Body of pancreas (tissue), 4 donors: ENCODE measurements at regions not wholly inside any gene's neighbourhood (a gene's known extent, or its start where the extent isn't known, plus 50 kb on each side); places are given as distances from the start of the nearest gene placed in this dataset.

Experiments used
- POLR2A ChIP-seq, 3 donors: fragments of 450-650 bp; IDR thresholded peaks; one replicate each; pipeline ENCODE4 v1.6.1; 2016; ENCODE audit warnings: antibody characterized with exemption in 3 of 3, mild to moderate bottlenecking in 2 of 3
- TF ChIP-seq, protein P1 (sequence below), 7 experiments: fragments of 450-650 bp in 4 of 7; fragments of 200-600 bp in 3 of 7; sonication (generic) in 3 of 7; IDR thresholded peaks; one replicate each; pipeline ENCODE4 v1.5.1; 2016 to 2019; ENCODE audit warnings: antibody characterized with exemption in 7 of 7

DNA sequence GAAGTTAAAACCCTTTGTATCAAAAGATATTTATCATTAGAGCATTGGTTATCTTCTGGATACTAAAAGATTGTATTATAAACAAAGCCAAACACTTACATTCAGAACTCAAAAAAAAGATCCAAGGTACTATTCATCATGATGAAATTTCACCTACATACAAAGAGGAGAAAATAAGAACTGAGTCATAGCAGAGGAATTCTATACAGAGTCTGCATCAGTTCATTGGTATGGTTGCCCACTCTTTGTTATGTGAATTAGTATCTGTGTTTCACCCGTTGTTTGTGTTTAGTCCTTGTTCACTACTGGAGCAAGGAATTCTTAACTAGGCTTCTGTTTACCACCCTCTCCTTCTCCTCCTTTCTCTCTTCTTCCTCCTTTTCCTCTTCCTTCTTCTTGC lies 157.9 kb downstream of the LNPK start:
- TF ChIP-seq POLR2A (IDR thresholded peaks at IDR 0.05) = no peak
- TF ChIP-seq, protein P1, sequence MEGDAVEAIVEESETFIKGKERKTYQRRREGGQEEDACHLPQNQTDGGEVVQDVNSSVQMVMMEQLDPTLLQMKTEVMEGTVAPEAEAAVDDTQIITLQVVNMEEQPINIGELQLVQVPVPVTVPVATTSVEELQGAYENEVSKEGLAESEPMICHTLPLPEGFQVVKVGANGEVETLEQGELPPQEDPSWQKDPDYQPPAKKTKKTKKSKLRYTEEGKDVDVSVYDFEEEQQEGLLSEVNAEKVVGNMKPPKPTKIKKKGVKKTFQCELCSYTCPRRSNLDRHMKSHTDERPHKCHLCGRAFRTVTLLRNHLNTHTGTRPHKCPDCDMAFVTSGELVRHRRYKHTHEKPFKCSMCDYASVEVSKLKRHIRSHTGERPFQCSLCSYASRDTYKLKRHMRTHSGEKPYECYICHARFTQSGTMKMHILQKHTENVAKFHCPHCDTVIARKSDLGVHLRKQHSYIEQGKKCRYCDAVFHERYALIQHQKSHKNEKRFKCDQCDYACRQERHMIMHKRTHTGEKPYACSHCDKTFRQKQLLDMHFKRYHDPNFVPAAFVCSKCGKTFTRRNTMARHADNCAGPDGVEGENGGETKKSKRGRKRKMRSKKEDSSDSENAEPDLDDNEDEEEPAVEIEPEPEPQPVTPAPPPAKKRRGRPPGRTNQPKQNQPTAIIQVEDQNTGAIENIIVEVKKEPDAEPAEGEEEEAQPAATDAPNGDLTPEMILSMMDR (IDR thresholded peaks at IDR 0.05) = no peak
